OCI-LY7 (cell line): ENCODE measurements at regions not wholly inside any gene's neighbourhood (a gene's known extent, or its start where the extent isn't known, plus 50 kb on each side); places are given as distances from the start of the nearest gene placed in this dataset.

Experiments used
- CTCF ChIP-seq: fragments of 200-600 bp; sonication (generic); conservative IDR thresholded peaks from 2 replicates; pipeline ENCODE4 v1.5.1; 2014; ENCODE audit warnings: mild to moderate bottlenecking, antibody characterized with exemption, low read length, moderate library complexity, mixed read lengths
- EZH2phosphoT487 ChIP-seq: fragments of 200-600 bp; sonication (generic); IDR thresholded peaks from 2 replicates; pipeline ENCODE4 v1.6.1; 2018; ENCODE audit warnings: low read depth, borderline replicate concordance, mild to moderate bottlenecking, mixed run types, antibody characterized with exemption, low read length, moderate library complexity, mixed read lengths

DNA sequence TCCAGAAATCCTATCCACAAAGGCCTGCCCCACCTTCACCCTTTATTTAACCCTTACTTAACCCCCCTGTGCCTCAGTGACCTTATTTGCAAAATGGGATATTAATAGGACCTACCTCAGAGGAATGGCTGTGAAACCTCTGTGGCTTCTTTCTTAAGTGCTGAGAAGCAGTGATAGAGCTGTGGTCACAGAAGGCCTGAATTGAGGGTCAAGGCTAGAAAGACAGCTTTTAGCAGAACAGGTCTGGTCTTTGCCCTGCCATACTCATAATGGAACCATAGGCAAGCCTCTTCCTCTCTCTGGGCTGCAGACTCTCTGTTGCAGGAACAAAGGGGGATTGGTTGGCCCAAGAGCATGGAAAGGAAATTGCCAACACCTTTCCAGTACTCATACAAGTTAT is 63.5 kb upstream of the MAMLD1 start:
- no peak for TF ChIP-seq EZH2phosphoT487
- no peak for TF ChIP-seq CTCF
